NCI-H1105 treated with DMSO at 0.1 percent for 48 hours (cell line): ENCODE measurements at regions not wholly inside any gene's neighbourhood (a gene's known extent, or its start where the extent isn't known, plus 50 kb on each side); places are given as distances from the start of the nearest gene placed in this dataset.
A peak's percentile ranks its signal among the peaks of the same experiment; 100 is the strongest.
"Not testable (repeated sequence)": the region's sequence is repeated elsewhere in the genome, so short reads cannot be mapped to it uniquely, and the experiment has no call there.

Experiments used
- DNase-seq: peaks from one replicate; lab custom pipeline; 2025; lab: John Stamatoyannopoulos, UW

GRCh38 chr10:65355141-65355680 lies 1570.6 kb upstream of the LRRTM3 start:
- DNase-seq: no peak

- DNase-seq: peak; percentile 4
Observed at GRCh38 chr10:65358565-65358964, 1567.3 kb upstream of the LRRTM3 start.

GRCh38 chr10:65360497-65360896 lies 1565.3 kb upstream of the LRRTM3 start:
- no peak for DNase-seq

- no peak for DNase-seq
Observed at GRCh38 chr10:65365878-65366277, 1560.0 kb upstream of the LRRTM3 start.

GRCh38 chr10:65367706-65368105 lies 1558.1 kb upstream of the LRRTM3 start:
- DNase-seq: no peak

- DNase-seq: no peak
Observed at GRCh38 chr10:65375528-65375927, 1550.3 kb upstream of the LRRTM3 start.

GRCh38 chr10:65377687-65378086 lies 1548.1 kb upstream of the LRRTM3 start:
- DNase-seq: no peak

GRCh38 chr10:65394502-65395297 lies 1531.1 kb upstream of the LRRTM3 start:
- no peak for DNase-seq

GRCh38 chr10:65395631-65396030 lies 1530.2 kb upstream of the LRRTM3 start:
- no peak for DNase-seq

GRCh38 chr10:65396997-65397396 lies 1528.8 kb upstream of the LRRTM3 start:
- no peak for DNase-seq

- DNase-seq: no peak
Observed at GRCh38 chr10:65408401-65408800, 1517.4 kb upstream of the LRRTM3 start.

- no peak for DNase-seq
Observed at GRCh38 chr10:65413001-65413400, 1512.8 kb upstream of the LRRTM3 start.

GRCh38 chr10:65415318-65415717 lies 1510.5 kb upstream of the LRRTM3 start:
- DNase-seq: no peak

- DNase-seq: no peak
Observed at GRCh38 chr10:65416094-65416493, 1509.7 kb upstream of the LRRTM3 start.

GRCh38 chr10:65419629-65420028 lies 1506.2 kb upstream of the LRRTM3 start:
- no peak for DNase-seq

GRCh38 chr10:65423043-65423442 lies 1502.8 kb upstream of the LRRTM3 start:
- DNase-seq: no peak

- DNase-seq: not testable (repeated sequence)
Observed at GRCh38 chr10:65429381-65429780, 1496.5 kb upstream of the LRRTM3 start.

- no peak for DNase-seq
Observed at GRCh38 chr10:65430979-65431378, 1494.9 kb upstream of the LRRTM3 start.

- no peak for DNase-seq
Observed at GRCh38 chr10:65470986-65471385, 1454.8 kb upstream of the LRRTM3 start.

GRCh38 chr10:65482848-65483247 lies 1443.0 kb upstream of the LRRTM3 start:
- DNase-seq: no peak

GRCh38 chr10:65491799-65492198 lies 1434.0 kb upstream of the LRRTM3 start:
- no peak for DNase-seq

GRCh38 chr10:65496541-65496940 lies 1429.3 kb upstream of the LRRTM3 start:
- no peak for DNase-seq

GRCh38 chr10:65497837-65498236 lies 1428.0 kb upstream of the LRRTM3 start:
- DNase-seq: no peak

GRCh38 chr10:65500716-65501115 lies 1425.1 kb upstream of the LRRTM3 start:
- no peak for DNase-seq
